H1 (cell line): ENCODE measurements at regions not wholly inside any gene's neighbourhood (a gene's known extent, or its start where the extent isn't known, plus 50 kb on each side); places are given as distances from the start of the nearest gene placed in this dataset.

Experiments
- E2F6 ChIP-seq: IDR thresholded peaks from 2 replicates; pipeline ENCODE4 v1.6.1; 2012; ENCODE audit warnings: inconsistent platforms
- PHF8 ChIP-seq: fragments of 200-600 bp; sonication (generic); conservative IDR thresholded peaks from 2 replicates; pipeline ENCODE4 v1.7.1; 2012; ENCODE audit warnings: low read depth, mild to moderate bottlenecking, inconsistent platforms, low read length, moderate library complexity
- SAP30 ChIP-seq: fragments of 300-600 bp; sonication (generic); IDR thresholded peaks from 2 replicates; pipeline ENCODE4 v1.7.1; 2012; ENCODE audit warnings: low read length, moderate library complexity, mild to moderate bottlenecking, inconsistent platforms; ENCODE audit not compliant: insufficient read depth, insufficient replicate concordance
- TBP ChIP-seq: IDR thresholded peaks from 2 replicates; pipeline ENCODE4 v1.6.1; 2011; ENCODE audit warnings: low read depth, low read length, improper control_type of control experiment
- USF2 ChIP-seq: IDR thresholded peaks from 2 replicates; pipeline ENCODE4 v1.6.1; 2011; ENCODE audit warnings: low read length, improper control_type of control experiment

GRCh38 chr18:47747260-47747795, 183.1 kb downstream of the SMAD2 start (continued):
- TF ChIP-seq SAP30 (no peak), USF2 (no peak), TBP (no peak), E2F6 (no peak), PHF8 (no peak)
